ENCODE measurements at regions not wholly inside any gene's neighbourhood (a gene's known extent, or its start where the extent isn't known, plus 50 kb on each side); places are given as distances from the start of the nearest gene placed in this dataset.
"Not testable (repeated sequence)": the region's sequence is repeated elsewhere in the genome, so short reads cannot be mapped to it uniquely, and the experiment has no call there.

DNA sequence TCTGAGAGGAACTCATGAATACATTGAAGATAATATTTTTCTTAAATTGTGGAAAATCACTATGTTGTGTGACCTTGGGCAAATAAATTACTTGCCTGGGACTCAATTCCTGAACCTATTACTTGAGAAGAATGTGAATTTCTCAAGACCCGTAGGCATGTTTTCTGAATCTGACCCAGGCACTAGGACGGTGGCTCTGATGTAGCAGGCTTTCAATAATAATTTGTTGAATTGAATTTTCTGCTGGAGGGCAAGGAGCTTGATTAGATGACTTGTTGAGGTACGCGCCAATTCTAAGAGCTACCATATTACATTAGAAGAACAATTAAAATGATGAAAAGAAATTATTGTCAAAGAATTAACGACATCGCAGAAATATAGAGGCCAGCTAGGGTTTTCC is 150.2 kb upstream of the LRRC3B start:
- H3K9ac ChIP-seq (ENCODE audit: low read depth, low read length) = no peak overlapping the region
- H3K4me2 ChIP-seq (ENCODE audit: low read length) = no peak overlapping the region
- no peaks in the 10 kb centered on the region for H3K9me3 ChIP-seq (replicated peaks; ENCODE audit: low read length)
- no peaks in the 10 kb centered on the region for H3K36me3 ChIP-seq (ENCODE audit: insufficient read depth, low read length)
- no peaks in the 10 kb centered on the region for H3K4me1 ChIP-seq (ENCODE audit: control insufficient read depth, insufficient read depth, low read length)
- H3K4me3 ChIP-seq (ENCODE audit: low read length) = no peak overlapping the region
- no peaks in the 10 kb centered on the region for H3K27me3 ChIP-seq (ENCODE audit: control insufficient read depth, insufficient read depth, low read length)

DNA sequence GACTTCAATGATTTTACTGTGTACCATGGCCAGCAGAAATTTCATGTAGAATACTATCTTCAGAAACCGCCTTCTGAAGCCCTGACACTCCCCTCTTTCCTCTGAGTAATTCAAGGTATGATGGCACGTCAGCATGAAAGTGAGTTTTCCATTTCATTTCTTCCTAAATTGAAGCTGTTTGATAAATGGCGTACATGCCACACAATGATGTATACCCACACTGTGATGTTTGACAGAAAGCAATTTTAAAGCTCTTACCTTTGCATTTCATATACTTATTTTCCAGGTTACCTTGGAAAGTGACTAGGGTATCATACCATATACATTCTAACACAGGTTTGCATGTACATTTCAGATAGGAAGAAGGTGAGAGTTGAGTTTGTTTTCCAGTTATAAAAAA is 147.9 kb upstream of the LRRC3B start:
- H3K27me3 ChIP-seq (ENCODE audit: control insufficient read depth, insufficient read depth, low read length) = no peaks in the 10 kb centered on the region

DNA sequence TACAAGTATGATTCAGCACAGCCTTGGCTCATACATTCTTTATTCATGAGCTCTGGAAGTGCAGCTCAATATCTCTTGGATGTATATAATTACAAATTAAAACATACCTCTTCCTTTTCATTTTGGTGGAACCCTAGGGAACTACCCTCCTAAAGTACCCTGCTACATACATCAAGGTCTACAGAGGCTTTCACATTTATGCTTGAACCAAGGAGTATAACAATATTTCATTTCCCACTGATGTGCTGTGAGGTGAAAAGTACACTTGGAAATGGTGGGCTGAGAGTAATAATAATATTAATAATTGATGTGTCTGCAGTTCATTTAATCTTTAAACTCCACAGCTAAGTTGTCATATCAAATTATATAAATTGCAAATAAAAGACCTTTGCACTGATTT is 142.2 kb upstream of the LRRC3B start:
- no peaks in the 10 kb centered on the region for H3K27me3 ChIP-seq (ENCODE audit: control insufficient read depth, insufficient read depth, low read length)
- H3K9ac ChIP-seq (ENCODE audit: low read depth, low read length) = no peak overlapping the region
- no peak overlapping the region for H3K4me3 ChIP-seq (ENCODE audit: low read length)
- no peaks in the 10 kb centered on the region for H3K36me3 ChIP-seq (ENCODE audit: insufficient read depth, low read length)
- no peaks in the 10 kb centered on the region for H3K4me1 ChIP-seq (ENCODE audit: control insufficient read depth, insufficient read depth, low read length)
- H3K9me3 ChIP-seq (replicated peaks; ENCODE audit: low read length) = no peaks in the 10 kb centered on the region
- no peak overlapping the region for H3K4me2 ChIP-seq (ENCODE audit: low read length)

More for the DNA sequence above, 147.9 kb upstream of the LRRC3B start:
- H3K4me1 ChIP-seq (ENCODE audit: control insufficient read depth, insufficient read depth, low read length) = no peaks in the 10 kb centered on the region
- H3K4me2 ChIP-seq (ENCODE audit: low read length) = no peak overlapping the region
- H3K9ac ChIP-seq (ENCODE audit: low read depth, low read length) = no peak overlapping the region
- no peaks in the 10 kb centered on the region for H3K36me3 ChIP-seq (ENCODE audit: insufficient read depth, low read length)
- H3K4me3 ChIP-seq (ENCODE audit: low read length) = no peak overlapping the region
- no peaks in the 10 kb centered on the region for H3K9me3 ChIP-seq (replicated peaks; ENCODE audit: low read length)

DNA sequence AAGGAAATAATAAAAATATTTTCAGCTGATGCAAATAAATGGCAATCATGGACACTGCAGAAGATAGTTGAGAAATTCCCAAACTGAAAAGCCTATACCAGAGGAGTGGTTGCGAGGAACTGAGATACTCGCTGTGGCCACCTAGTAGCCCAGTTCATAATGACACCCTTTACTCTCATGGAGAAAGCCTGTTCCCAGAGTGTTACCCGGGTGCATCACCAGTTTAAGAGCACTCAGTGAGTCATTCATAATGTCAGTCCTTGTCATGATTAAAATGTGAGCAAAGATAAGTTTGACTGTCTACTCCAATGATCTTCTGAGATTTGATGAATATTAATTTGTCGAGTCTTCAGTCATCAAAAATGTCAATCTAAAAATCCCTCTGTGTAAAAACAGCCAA is 138.4 kb upstream of the LRRC3B start:
- H3K9me3 ChIP-seq (replicated peaks; ENCODE audit: low read length) = no peaks in the 10 kb centered on the region
- no peak overlapping the region for H3K4me2 ChIP-seq (ENCODE audit: low read length)
- no peak overlapping the region for H3K4me3 ChIP-seq (ENCODE audit: low read length)
- H3K9ac ChIP-seq (ENCODE audit: low read depth, low read length) = no peak overlapping the region
- H3K27me3 ChIP-seq (ENCODE audit: control insufficient read depth, insufficient read depth, low read length) = no peaks in the 10 kb centered on the region
- no peaks in the 10 kb centered on the region for H3K36me3 ChIP-seq (ENCODE audit: insufficient read depth, low read length)
- no peaks in the 10 kb centered on the region for H3K4me1 ChIP-seq (ENCODE audit: control insufficient read depth, insufficient read depth, low read length)

DNA sequence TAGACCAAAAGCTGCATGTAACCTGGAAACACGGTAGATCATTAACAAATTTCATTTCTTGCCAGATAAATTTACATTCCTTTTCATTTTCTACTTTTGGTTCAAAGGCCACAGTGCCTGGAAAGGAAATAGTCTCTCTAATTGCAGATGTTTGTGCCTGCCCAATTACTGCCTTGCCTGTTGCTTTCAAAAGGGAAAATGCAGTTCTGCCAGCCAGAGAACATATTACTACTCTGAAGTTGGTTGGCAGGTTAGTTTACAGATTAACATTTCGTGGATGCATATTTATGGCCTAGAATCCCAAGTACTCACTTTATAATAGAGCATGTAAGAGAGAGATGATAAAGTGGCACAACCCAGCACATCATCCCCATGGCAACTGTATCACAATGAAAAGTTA is 124.3 kb upstream of the LRRC3B start:
- Histone ChIP-seq H3K36me3 (ENCODE audit: insufficient read depth, low read length) (no peaks in the 10 kb centered on the region), H3K4me1 (ENCODE audit: control insufficient read depth, insufficient read depth, low read length) (no peaks in the 10 kb centered on the region), H3K4me2 (ENCODE audit: low read length) (no peak overlapping the region), H3K4me3 (ENCODE audit: low read length) (no peak overlapping the region), H3K27me3 (ENCODE audit: control insufficient read depth, insufficient read depth, low read length) (no peaks in the 10 kb centered on the region), H3K9me3 (replicated peaks; ENCODE audit: low read length) (no peaks in the 10 kb centered on the region), H3K9ac (ENCODE audit: low read depth, low read length) (no peak overlapping the region)

DNA sequence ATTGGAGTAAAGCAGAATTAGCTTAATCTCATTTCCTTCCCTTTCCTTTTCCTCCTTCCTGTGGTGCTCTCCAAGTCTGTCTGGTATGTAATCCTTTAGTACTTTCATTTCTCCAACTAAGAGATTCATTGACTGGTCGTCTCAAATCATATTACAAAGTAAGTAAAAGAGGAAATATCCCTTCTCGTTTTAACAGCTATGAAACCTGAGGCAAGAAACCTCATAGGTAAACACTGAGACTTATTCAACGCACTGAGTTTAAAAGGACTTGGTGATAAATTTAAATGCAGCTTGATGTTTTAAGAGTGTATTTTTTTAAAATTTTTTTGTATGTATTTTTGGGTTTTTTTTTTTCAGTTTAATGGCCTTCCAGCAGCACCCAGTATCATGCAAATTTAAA is 117.2 kb upstream of the LRRC3B start:
- H3K4me2 ChIP-seq (ENCODE audit: low read length) = no peak overlapping the region
- no peak overlapping the region for H3K9ac ChIP-seq (ENCODE audit: low read depth, low read length)
- H3K36me3 ChIP-seq (ENCODE audit: insufficient read depth, low read length) = no peaks in the 10 kb centered on the region
- no peaks in the 10 kb centered on the region for H3K4me1 ChIP-seq (ENCODE audit: control insufficient read depth, insufficient read depth, low read length)
- H3K27me3 ChIP-seq (ENCODE audit: control insufficient read depth, insufficient read depth, low read length) = no peaks in the 10 kb centered on the region
- H3K9me3 ChIP-seq (replicated peaks; ENCODE audit: low read length) = no peaks in the 10 kb centered on the region
- H3K4me3 ChIP-seq (ENCODE audit: low read length) = no peak overlapping the region

DNA sequence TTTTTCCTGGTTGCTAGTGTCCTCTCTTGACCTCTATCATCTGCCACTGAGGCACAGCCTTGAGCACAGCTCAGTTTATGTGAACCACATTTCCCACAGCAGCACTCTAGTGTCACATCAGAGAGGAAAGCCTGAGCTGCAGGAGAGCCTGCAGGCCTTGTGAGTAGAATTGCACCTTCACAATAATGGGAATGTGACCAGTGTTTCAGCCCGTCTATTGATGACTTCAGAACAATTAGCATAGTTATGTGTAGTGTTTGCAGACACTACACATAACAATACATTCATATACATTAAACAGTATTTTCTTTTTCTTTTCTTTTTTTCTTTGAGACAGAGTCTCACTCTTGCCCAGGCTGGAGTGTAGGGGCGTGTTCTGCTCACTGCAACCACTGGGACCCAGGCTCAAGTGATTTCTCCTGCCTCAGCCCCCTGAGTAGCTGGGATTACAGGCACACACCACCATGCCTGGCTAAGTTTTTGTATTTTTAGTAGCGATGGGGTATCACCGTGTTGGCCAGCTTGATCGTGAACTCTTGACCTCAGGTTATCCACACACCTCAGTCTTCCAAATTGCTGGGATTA is 108.0 kb upstream of the LRRC3B start:
- not testable (repeated sequence) for H3K9ac ChIP-seq (ENCODE audit: low read depth, low read length); H3K4me3 ChIP-seq (ENCODE audit: low read length); H3K4me1 ChIP-seq (ENCODE audit: control insufficient read depth, insufficient read depth, low read length); H3K9me3 ChIP-seq (replicated peaks; ENCODE audit: low read length); H3K27me3 ChIP-seq (ENCODE audit: control insufficient read depth, insufficient read depth, low read length); H3K36me3 ChIP-seq (ENCODE audit: insufficient read depth, low read length); H3K4me2 ChIP-seq (ENCODE audit: low read length)

DNA sequence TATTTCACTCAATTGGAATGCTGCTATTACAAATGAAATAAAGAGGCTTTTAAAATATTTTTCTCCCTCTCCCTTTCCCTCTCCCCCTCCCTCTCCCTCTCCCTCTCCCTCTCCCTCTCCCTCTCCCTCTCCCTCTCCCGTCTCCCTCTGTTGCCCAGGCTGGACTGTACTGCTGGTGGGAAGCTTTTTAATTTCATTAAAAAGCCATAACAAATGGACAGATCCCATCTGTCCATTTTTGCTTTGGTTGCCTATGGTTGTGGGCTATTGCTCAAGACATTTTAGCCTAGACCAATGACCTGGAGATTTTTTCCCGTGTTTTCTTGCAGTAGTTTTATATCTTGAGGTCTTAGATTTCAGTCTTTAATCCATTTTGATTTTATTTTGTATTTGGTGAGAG is 107.2 kb upstream of the LRRC3B start:
- no peak overlapping the region for H3K4me3 ChIP-seq (ENCODE audit: low read length)
- H3K36me3 ChIP-seq (ENCODE audit: insufficient read depth, low read length) = no peaks in the 10 kb centered on the region
- H3K4me1 ChIP-seq (ENCODE audit: control insufficient read depth, insufficient read depth, low read length) = no peaks in the 10 kb centered on the region
- no peaks in the 10 kb centered on the region for H3K27me3 ChIP-seq (ENCODE audit: control insufficient read depth, insufficient read depth, low read length)
- H3K9ac ChIP-seq (ENCODE audit: low read depth, low read length) = no peak overlapping the region
- no peaks in the 10 kb centered on the region for H3K9me3 ChIP-seq (replicated peaks; ENCODE audit: low read length)
- H3K4me2 ChIP-seq (ENCODE audit: low read length) = no peak overlapping the region

DNA sequence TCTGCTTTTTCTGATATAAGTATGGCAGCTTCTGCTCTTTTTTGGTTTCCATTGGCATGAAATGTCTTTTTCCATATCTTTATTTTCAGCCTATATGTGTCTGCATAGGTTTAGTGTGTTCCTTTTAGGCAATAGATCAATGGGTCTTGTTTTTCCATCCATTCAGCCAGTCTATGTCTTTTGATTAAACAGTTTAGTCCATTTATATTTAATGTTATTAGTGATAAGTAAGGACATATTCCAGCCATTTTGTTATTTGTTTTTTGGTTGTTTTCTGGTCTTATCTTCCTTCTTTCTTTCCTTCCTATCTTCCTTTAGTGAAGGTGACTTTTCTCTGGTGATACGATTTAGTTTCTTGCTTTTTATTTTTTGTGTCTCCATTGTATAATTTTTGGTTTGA is 101.3 kb upstream of the LRRC3B start:
- H3K9me3 ChIP-seq (replicated peaks; ENCODE audit: low read length) = no peaks in the 10 kb centered on the region
- no peak overlapping the region for H3K9ac ChIP-seq (ENCODE audit: low read depth, low read length)
- no peaks in the 10 kb centered on the region for H3K36me3 ChIP-seq (ENCODE audit: insufficient read depth, low read length)
- H3K4me3 ChIP-seq (ENCODE audit: low read length) = no peak overlapping the region
- H3K27me3 ChIP-seq (ENCODE audit: control insufficient read depth, insufficient read depth, low read length) = no peaks in the 10 kb centered on the region
- no peaks in the 10 kb centered on the region for H3K4me1 ChIP-seq (ENCODE audit: control insufficient read depth, insufficient read depth, low read length)
- H3K4me2 ChIP-seq (ENCODE audit: low read length) = no peak overlapping the region

DNA sequence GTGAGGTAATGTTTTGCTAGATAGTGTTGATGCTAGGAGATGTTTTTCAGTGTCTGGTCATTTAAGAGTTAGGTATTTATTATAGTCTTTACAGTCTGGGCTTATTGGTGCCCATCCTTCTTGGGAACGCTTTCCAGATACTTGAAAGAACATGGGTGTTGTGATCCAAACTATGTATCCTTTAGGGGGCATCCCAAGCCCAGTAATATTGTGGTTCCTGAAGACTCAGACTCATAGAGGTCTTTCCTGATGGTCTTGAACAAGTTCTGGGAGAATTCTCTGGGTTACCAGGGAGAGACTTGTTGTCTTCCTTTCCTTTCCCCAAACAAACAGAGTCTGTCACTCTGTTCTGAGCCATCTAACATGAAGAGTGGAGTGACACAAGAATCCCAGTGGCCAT is 99.7 kb upstream of the LRRC3B start:
- Histone ChIP-seq H3K4me3 (ENCODE audit: low read length) (no peak overlapping the region), H3K9me3 (replicated peaks; ENCODE audit: low read length) (no peaks in the 10 kb centered on the region), H3K27me3 (ENCODE audit: control insufficient read depth, insufficient read depth, low read length) (no peaks in the 10 kb centered on the region), H3K36me3 (ENCODE audit: insufficient read depth, low read length) (no peaks in the 10 kb centered on the region), H3K4me2 (ENCODE audit: low read length) (no peak overlapping the region), H3K4me1 (ENCODE audit: control insufficient read depth, insufficient read depth, low read length) (no peaks in the 10 kb centered on the region), H3K9ac (ENCODE audit: low read depth, low read length) (no peak overlapping the region)

DNA sequence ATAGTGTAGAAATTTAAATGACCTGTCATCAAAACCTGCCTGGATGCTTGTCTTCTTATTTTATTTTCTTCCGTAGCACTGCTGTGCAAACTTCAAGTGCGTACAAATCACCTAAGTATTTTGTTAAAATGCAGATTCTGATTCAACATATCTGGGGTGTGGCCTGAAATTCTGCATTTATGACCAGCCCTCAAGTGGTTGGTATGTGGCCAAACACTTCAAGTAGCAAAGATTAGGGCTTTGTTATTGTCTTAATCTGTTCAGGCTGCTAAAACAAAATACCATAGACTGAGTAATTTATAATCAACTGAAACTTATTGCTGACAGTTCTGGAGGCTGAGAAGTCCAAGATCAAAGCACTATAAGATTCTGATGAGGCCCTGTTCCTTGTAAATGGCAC is 97.6 kb upstream of the LRRC3B start:
- Histone ChIP-seq H3K27me3 (ENCODE audit: control insufficient read depth, insufficient read depth, low read length) (no peaks in the 10 kb centered on the region), H3K4me3 (ENCODE audit: low read length) (no peak overlapping the region), H3K36me3 (ENCODE audit: insufficient read depth, low read length) (no peaks in the 10 kb centered on the region), H3K4me1 (ENCODE audit: control insufficient read depth, insufficient read depth, low read length) (no peaks in the 10 kb centered on the region), H3K9me3 (replicated peaks; ENCODE audit: low read length) (no peaks in the 10 kb centered on the region), H3K9ac (ENCODE audit: low read depth, low read length) (no peak overlapping the region), H3K4me2 (ENCODE audit: low read length) (no peak overlapping the region)

DNA sequence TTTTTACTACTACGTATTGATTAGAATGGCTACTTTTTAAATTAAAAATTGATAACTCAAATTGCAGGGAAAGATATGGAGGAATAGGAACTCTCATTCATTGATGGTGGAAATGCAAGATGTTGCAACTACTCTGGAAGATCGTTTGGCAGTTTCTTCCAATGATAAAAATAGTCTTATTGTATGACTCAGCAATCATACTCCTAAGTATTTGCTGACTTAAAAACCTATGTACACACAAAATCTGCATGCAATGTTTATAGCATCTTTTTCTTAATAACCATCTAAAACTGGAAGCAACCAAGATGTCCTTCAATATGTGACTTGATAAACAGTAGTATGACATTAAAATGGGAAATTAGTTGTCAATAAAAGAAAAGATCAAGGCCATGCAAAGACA is 87.4 kb upstream of the LRRC3B start:
- H3K27me3 ChIP-seq (ENCODE audit: control insufficient read depth, insufficient read depth, low read length) = no peaks in the 10 kb centered on the region
- no peaks in the 10 kb centered on the region for H3K36me3 ChIP-seq (ENCODE audit: insufficient read depth, low read length)
- H3K4me1 ChIP-seq (ENCODE audit: control insufficient read depth, insufficient read depth, low read length) = no peaks in the 10 kb centered on the region
- H3K4me2 ChIP-seq (ENCODE audit: low read length) = no peak overlapping the region
- H3K9ac ChIP-seq (ENCODE audit: low read depth, low read length) = no peak overlapping the region
- H3K9me3 ChIP-seq (replicated peaks; ENCODE audit: low read length) = no peaks in the 10 kb centered on the region
- H3K4me3 ChIP-seq (ENCODE audit: low read length) = no peak overlapping the region
